Inferior parietal cortex (tissue), 1 donor: ENCODE measurements at regions not wholly inside any gene's neighbourhood (a gene's known extent, or its start where the extent isn't known, plus 50 kb on each side); places are given as distances from the start of the nearest gene placed in this dataset.

Experiments
- DNase-seq: peaks from one replicate; pipeline ENCODE4 v3.0.0-alpha.2; 2016; ENCODE audit errors: extremely low spot score

DNA sequence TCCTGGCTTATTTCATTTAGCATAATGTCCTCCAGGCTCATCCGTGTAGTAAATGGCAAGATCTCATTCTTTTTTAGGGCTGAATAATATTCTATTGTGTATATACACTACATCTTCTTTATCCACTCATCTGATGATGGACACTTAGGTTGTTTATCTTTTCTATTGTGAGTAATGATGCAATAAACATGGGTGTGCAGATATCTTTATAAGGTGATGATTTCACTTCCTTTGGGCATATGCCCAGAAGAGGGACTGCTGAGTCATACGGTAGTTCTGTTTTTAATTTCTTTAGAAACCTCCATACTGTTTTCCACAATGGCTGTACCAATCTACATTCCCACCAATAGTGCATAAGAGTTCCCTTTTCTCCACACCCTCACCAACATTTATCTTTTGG is 317.6 kb upstream of the CNKSR2 start:
- no peak for DNase-seq

DNA sequence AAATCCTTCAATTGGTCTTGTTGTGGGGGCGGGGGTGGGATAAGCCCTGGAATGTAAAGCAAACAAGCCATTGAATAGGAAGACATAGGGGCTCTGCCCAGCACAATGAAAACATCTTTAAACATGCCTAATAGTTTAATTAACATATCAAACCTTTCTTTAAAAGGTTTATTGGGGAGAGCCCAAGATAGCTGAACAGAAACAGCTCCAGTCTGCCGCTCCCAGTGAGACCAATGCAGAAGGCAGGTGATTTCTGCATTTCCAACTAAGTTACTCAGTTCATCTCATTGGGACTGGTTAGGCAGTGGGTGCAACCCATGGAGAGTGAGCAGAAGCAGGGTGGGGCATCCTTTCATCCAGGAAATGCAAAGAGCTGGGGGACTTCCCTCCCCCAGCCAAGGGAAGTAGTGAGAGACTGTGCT is 327.2 kb upstream of the CNKSR2 start:
- DNase-seq: no peak

DNA sequence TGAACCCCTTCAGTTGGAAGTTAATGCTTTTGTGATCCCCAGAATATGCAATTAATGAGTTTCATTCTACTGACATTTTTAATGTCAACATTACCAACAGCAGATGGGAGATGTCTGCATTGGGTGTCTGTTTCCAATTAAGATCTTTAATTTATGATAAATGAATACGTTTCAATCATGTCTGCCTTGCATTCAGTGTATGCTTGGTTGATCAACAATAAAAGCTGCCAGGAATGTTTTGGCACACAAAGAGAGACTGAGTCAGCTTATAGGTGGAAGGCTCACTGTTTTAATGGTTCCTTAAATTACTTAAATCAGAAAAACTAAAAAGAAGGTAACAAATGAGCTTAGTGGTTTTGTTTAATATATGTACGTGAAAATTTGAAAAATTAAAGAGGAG is 359.9 kb upstream of the CNKSR2 start:
- no peak for DNase-seq

DNA sequence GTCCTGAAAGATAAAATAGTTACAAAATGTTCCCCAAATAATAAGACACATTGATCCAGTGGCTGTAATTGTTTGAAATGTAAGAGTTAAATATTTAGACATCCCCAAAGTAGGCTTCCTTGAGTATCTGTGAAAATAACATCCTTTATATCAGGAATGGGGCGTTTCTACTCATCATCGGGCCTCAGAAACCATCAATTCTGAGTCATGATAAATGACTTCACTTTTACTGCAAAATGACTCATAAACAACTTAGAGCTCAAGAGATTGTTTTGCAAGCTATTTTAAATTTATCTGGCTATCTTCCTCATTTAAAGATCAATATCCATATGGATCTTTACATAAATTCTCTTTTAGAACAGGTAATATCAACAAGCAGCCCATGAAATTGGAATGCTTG is 369.4 kb upstream of the CNKSR2 start:
- DNase-seq: no peak

DNA sequence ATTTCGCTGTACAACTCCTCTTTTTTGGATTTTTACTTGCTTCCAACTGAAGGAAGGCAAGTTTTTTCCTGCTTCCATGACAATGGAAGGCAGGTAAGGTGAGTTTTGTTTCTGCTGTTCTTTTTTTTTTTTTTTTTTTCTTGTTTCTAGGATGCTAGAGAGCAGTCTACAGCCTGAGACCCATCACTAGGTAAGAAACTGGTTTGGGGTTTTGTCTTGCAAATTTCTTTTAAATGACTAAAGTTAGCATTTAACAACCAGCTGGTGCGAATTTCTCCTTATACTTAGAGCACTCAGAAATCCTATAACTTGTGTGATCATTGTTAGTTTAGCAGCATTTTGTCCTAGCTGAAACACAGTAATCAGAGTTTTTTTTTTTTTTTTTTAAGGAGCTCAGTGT is 378.4 kb upstream of the CNKSR2 start:
- no peak for DNase-seq

DNA sequence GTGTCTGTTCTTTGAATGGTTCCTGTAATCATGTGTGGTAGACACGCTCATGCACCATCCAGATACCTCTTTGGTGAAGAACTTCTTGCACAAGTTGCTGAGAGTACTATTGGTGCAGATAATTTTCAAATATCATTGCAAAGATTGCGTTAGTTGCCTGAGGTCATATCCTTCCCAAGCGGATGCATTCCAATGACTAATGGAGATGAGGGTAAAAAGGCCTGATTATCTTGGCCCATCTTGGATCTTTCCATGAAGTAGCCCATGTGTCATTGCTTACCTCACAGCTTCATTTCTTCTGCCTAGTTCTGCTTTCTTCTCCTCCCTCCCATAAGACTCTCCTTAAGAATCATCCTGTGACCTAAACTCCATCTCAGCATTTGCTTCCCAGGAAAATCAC is 384.9 kb upstream of the CNKSR2 start:
- DNase-seq: no peak

DNA sequence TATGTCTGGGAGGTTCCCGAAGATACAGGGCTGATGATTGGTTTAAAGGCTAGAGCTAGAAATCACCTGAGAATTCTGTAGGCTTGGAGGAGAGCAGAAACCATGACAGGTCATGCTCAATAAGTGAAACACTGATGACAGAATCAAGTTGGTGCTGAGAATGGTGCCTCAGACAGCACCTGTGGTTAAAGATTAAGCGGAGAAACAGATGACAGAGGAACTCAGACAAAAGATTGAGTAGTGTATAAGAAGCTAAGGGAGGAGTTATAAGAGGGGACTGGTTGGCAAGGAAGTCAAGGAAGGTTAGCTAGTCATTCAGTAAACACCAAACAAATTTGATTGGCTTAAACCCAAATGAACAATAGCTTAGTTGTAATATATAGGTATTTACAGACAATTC is 385.4 kb upstream of the CNKSR2 start:
- no peak for DNase-seq

DNA sequence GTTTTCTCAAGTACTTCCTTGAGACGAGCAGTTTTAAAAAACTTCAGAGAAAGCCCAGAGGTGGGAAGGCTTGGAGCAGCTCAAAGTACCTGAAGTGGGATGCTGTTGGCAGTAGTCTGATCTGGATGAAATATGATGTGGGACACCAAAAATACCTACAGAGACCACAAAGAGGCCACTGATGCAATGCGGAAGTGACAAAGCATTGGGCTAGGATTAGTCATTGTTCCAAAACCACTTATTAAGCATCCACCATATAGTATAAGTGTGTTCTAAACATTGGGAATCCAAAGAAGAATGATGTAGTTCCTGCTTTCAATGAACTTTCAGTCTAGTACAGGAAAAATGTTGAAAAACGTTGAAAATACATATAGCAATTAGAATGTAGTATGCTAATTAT is 386.1 kb upstream of the CNKSR2 start:
- DNase-seq: no peak

DNA sequence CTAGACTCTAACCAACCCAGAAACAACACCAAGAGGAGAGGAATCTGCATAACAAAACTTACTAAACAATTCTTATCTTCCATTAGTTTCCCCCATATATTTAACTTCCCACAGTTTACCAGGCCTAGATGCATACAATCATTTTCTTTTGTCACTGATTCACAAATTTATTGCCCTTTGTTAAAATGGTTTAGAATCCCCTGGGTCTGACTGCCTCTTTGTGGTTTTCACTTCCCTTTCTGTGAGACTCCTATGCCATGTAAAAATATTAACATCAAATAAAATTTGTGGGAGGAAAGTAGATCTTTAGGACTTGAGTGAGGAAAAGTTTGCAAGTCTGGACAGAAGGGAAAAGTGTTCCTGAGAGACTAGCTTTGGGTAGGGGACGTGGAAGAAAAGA is 393.8 kb upstream of the CNKSR2 start:
- DNase-seq: no peak

DNA sequence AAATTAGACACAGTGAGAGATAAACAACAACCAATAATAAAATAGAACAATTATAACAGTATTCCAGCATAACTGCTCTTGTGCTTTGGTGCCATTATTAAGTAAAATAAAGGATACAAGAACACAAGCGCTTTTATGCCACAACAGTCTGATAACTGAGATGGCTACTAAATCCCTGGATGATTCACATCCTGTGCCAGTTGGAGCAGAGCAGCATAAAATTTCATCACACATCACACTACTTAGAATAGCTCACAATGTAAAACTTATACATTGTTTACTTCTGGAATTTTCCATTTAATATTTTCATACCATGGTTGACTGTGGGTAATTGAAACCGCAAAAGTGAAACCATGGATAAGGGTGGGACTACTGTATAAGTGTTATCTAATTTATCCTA is 399.9 kb upstream of the CNKSR2 start:
- no peak for DNase-seq

DNA sequence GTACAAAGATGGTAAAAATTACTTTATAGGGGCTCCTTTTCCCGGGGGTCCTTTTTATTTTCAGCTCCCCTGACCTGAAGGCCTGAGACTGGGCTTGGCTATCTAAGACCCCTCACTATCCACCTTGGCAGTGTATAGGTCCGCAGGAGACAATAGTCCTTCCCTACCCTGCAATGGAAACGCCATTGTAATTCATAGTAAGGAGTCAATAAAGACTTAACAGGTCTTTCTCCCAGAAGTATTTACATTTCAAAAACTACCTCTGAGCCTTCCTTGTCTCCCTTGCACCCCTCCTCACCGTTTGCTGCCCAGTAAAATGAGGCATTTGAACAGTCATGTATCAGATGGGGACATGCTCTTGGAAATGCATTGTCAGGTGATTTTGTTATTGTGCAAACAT is 401.2 kb upstream of the CNKSR2 start:
- no peak for DNase-seq

DNA sequence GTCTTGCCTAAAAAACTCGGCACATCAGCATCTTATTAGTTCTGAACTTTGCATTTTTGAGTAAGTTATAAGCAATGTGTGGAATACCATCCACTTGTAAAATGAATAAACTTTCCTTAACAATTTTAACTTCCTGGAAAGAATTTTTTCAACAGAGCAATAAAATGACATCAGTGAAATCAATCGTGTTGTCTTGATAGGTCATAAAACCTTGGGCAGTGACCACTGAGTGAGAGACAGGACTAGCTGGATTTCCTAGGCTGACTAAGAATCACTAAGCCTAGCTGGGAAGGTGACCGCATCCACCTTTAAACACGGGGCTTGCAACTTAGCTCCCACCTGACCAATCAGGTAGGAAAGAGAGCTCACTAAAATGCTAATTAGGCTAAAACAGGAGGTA is 403.0 kb upstream of the CNKSR2 start:
- no peak for DNase-seq

DNA sequence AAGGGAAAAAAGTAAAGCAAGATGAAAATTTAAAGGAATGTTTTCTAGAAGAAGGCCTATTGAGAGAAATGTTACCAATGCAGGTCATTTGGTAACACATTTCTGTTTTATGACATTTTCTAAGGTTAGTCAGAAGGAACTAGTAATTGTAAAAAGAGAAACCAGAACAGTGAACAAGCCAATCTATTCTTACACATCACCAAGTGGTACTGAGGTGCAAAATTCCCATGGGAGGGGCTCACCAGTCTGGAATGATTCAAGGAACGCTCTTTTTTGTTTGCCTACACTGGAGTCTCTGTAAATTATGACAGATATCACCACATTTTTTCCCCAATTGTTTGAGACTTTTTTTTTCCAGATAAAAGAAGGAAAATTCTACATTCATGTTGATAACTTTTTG is 404.7 kb upstream of the CNKSR2 start:
- no peak for DNase-seq

DNA sequence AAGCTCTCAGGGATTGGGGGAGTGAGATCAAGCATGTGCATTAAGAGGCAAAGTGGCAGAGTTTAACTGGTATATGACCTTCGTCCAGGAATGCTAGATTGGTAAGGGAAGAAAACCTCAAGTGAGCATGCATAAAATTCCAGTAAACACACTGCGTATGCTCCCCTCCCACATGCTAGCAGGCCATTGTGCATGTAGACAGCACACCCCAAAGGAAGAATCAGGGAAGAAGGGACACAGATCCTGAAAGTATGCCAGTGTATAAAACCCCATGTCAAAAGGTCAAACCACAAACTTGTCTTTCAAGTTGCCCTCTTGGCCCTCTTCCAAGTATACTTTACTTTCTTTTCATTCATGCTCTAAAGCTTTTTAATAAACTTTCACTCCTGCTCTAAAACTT is 405.2 kb upstream of the CNKSR2 start:
- no peak for DNase-seq

DNA sequence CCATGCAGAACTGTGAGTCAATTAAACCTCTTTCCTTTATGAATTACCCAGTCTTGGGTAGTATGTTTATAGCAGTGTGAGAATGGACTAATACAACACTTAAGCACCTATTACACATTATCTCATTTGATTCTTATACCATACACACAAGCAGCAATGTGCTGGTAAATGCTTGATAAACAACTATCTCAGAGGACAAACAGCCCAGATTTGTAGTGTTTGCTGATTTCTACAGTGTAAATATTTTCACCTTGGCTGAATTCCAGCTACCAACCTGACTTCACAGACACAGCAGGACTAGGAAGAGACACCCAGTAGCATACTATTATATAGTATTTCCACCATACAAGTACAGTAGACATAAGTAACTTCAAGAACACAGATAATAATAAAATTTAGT is 406.5 kb upstream of the CNKSR2 start:
- DNase-seq: no peak

DNA sequence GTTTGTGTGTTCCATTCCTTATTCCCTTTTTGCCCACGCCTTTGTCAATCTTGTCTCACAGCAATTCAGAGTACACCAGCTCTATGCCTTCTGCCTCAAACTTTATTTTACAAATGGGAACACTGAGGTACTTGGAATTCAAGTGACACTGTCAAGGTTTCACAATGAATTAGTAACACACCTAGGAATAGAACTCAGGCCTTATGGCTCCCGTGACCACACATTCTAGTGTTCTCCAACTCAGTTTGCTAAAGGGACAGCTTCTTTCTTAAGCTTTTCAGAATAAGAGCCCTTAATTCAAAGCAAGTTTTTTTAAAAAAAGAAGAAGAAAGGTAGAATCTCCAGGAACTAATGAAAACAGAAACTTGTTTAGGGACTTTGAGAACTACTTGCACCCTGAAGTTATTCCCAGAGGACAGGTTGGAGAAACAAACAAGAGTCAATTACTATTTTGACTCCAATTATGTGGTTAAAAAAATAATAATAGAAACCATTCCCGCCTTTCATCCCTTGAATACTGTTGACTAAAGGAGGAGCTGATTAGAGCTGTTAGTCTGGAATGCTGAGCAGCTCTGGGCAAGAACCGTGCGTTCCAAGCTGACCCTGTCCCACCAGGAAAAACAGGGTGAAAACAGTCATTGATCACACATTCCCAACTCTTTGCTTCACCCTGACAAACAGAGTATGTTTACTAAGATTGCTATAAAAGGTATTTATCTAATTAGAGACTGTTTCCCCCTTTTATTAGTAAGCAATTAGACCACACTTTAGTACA is 408.8 kb upstream of the CNKSR2 start:
- no peak for DNase-seq

DNA sequence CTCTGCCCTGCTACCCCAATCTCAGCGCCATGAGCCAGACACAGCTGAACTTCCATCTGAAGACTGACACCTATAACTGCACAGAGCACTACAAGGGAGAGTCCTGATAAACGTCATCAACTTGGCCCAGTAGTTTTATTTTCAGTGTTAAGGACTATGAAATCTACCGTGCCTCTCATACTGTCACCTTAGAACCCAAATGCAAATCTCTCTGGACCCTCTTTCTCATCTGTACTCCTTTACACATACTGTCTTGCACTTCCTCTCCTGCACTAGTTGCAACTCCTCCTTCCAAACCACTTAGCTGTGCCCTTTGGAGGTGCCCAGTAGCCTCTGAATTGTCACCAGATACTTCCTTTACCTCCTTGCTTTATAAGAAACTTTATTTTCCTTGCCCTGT is 420.2 kb upstream of the CNKSR2 start:
- DNase-seq: no peak

DNA sequence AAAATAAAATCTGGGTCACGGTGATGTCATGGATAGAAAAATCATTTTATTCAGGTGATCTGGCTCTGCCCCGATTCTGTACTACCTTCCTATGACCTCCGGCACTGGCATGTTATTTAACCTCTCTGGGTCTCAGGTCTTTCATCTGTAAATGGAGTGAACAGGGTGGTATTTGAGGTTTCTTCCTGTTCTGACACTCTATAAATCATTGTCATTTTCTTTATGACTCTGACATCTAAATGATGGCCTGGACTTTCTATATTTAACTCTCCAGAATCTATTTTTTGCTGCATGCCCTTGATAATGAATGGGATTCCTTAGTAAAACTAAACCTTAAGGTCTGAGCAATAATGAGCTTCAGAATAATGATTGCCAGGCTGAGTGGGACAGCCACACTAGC is 422.0 kb upstream of the CNKSR2 start:
- no peak for DNase-seq

DNA sequence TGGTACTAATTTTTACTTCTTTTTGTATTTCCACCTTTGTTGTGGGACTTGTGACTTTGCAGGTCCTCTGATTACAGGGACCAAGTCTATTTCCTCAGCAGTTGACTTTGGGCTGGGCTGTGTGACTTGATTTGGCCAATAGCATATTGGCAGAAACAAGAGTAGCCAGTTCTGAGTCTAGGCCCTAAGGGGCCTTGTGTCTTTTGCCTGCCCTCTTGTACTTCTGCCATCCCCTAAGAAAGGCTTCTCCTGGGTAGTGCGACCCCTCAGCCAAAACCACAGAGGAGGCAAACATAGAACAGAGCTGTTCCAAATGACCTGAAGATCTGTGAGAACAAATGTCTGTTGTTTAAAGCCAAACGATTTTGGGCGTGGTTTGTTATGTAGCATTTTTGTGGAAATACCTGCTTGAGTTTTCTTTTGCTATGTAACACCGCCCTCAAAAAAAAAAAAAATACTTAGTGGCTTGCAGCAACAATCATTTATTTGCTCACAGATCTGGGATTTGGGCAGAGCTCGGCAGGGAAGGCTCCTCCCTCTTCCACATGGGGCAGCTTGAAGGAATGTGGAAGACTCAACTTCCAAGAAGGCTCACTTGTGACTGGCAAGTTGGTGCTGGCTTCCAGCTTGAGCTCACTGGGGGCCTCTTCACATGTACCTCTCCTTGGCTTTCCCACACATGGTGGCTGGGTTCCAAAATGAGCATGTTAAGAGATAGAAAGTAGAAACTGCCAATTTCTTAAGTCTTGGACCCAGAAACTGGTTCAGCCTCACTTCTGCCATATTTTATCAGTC is 423.0 kb upstream of the CNKSR2 start:
- DNase-seq: no peak

DNA sequence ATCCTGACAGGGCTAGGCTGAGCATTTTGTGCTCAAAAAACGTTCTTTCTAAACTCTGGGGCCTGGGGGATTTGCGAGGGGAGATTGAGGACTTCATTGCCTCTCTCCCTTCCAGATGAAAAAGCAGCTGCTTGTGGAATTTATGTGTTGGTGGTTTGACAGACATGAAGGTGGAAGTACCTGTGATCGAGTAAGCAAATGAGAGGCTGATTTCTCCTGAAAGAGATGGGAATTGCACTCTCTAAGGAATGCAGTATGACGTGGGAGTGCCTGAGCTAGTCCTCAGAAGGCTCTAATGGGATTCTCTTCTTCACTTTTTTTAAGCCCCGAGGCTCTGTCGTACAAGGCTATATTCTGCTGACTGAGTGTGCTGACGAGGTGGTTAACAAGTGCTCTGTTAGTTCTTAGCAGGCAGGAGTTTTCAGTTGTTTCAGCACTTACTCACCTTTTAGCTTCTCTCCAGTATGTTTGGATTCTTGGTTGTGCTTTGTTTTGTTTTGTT is 426.8 kb upstream of the CNKSR2 start:
- DNase-seq: no peak

DNA sequence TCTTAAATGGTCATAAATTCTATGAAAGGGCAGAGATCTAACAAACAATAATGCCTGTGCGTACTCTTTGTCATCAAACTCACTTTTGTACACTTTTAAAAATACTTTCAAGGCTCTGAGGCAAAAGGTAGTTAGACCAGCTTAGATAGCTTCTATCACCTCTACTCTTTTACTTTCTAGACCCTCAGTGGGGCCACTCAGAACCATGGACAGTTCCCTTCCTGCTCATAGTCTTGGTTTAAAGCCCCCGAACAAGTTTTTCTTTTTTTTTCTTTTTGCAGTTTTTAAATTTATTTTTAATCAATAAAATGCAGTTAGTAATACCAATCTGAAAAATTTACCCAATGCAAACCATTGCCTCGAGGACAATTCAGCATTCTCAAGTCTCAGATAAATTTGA is 460.5 kb upstream of the CNKSR2 start:
- no peak for DNase-seq

DNA sequence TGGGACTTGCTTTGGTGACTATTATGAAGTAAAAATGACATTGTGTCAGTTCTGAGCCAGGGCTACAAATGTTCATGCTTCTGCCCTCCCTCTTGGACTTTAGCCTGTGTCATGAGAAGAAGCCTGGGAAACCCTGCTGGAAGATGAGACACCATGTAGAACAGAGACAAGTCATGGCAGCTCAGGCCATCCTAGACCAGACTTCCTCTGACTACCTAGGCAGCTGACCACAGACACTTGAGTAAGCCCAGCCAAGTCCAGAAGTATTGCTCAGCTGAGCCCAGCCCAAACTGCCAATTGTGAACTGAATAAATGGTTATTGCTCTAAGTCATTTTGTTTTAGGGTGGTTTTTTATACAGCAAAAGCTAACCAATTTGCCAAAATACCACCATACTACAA is 467.6 kb upstream of the CNKSR2 start:
- no peak for DNase-seq

DNA sequence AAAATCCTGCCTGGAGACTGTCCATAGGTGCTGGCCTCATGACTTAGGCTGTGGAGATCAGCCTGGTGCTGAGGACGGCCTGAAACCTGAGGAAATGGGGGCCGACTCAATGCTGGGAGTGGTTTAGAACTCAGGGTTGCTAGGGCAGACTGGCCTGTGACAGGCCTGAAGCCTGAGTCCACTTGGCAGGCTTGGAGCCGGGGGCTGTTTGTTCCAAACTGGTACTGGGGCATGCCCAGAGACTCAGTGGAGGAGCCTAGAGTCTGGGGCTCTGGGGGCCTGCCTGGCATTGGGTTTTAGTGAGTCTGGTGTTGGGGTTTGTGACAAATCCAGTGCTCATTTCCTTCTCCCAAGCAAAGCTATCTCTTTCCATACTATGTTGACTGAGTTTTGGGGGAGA is 489.7 kb upstream of the CNKSR2 start:
- no peak for DNase-seq
